Heart right ventricle (tissue), 16 donors: ENCODE measurements at regions not wholly inside any gene's neighbourhood (a gene's known extent, or its start where the extent isn't known, plus 50 kb on each side); places are given as distances from the start of the nearest gene placed in this dataset.

Source experiments
- ATAC-seq, 8 donors: fragments of 200-7000 bp; cut with Tn5 transposase; one replicate each; pipeline ENCODE4 v1.9.1; 2020; ENCODE audit warnings: mild to moderate bottlenecking in 8 of 8, moderate library complexity in 8 of 8, moderate number of reproducible peaks in 1 of 8
- DNase-seq, 2 donors: peaks; one replicate each; pipeline ENCODE4 v3.0.0-alpha.2; 2020
- H3K27ac ChIP-seq, 10 donors: fragments of 200-600 bp; sonication (generic) in 2 of 10; one replicate each; pipeline versions ENCODE4 v1.5.0 to v1.8.0; 2020 to 2022; ENCODE audit warnings: mild to moderate bottlenecking in 3 of 10
- H3K27me3 ChIP-seq, 7 donors: fragments of 200-600 bp; one replicate each; pipeline ENCODE4 v1.8.0; 2021 to 2022; ENCODE audit warnings: mild to moderate bottlenecking in 2 of 7
- H3K36me3 ChIP-seq, 9 donors: fragments of 200-600 bp; sonication (generic) in 1 of 9; one replicate each; pipeline versions ENCODE4 v1.5.0 to v1.8.0; 2020 to 2022; ENCODE audit warnings: mild to moderate bottlenecking in 2 of 9
- H3K4me1 ChIP-seq, 9 donors: fragments of 200-600 bp; sonication (generic) in 1 of 9; one replicate each; pipeline versions ENCODE4 v1.5.0 to v1.8.0; 2020 to 2022; ENCODE audit warnings: mild to moderate bottlenecking in 4 of 9
- H3K4me3 ChIP-seq, 10 donors: fragments of 200-600 bp; sonication (generic) in 2 of 10; one replicate each; pipeline versions ENCODE4 v1.5.0 to v1.8.0; 2020 to 2022; ENCODE audit warnings: mild to moderate bottlenecking in 7 of 10, moderate library complexity in 2 of 10
- H3K9me3 ChIP-seq, 11 donors: fragments of 200-600 bp in 10 of 11; sonication (generic) in 2 of 11; one replicate each; pipeline versions ENCODE4 v1.5.0 to v1.8.0; 2013 to 2022; ENCODE audit warnings: mild to moderate bottlenecking in 2 of 11, control low read depth in 1 of 11, moderate library complexity in 1 of 11
- CTCF ChIP-seq, 9 donors: fragments of 200-600 bp; sonication (generic) in 2 of 9; IDR thresholded peaks; one replicate each; pipeline versions ENCODE4 v1.5.0 to v1.8.0; 2021 to 2022; ENCODE audit warnings: antibody characterized with exemption in 9 of 9, mild to moderate bottlenecking in 5 of 9, moderate library complexity in 1 of 9
- WGBS, 2 donors: extraction: QIAGEN DNeasy Blood & Tissue Kit; methylation state at CpG; one replicate each; pipeline ENCODE4 v1.1.7; 2013; ENCODE audit warnings: inconsistent platforms in 1 of 2; 5-methylcytosine and 5-hydroxymethylcytosine counted together
- intact Hi-C, 10 donors: fragments of 100-400 bp; cut with DNase I; formaldehyde crosslinking; loops; one replicate each; pipeline versions ENCODE4 v1.11.1 to v1.14.2; 2022
- donor health status: Arrhythmogenic right ventricular cardiomyopathy.
- donor health status: ischemic (EF 13 %, LVEDD 7.1; RV severe dilation, severe dysfunction).
- donor health status: healthy with polysubstance abuse.
- donor health status: DM: no; HTN: yes; CAD: no.
- donor health status: DM: no; HTN: no; CAD: no.
- donor health status: ischemic (EF 25% LVEDD 6.9; RV normal size, moderate dysfunction).
- donor health status: ischemic (EF 25% LVEDD 5.7; RV mildly dilated, moderate dysfunction).
- donor health status: healthy.
- donor health status: DM: yes; HTN: yes; CAD: no.
- donor health status: Ischemic cardiomyopathy.
- donor health status: ischemic (EF 35%, LVEDD 5.7; RV mildly dilated, moderate dysfunction).
- donor health status: nonischemic (EF 11% LVEDD 7.7; RV severe dilation, severe dysfunction).
- donor health status: DM: yes; HTN: yes; CAD: no.
- donor health status: PGD.
- donor health status: ischemic (EF 29% LVEDD 5.4; RV normal size, mild dysfunction).
- donor health status: nonischemic (EF 23%, LVEDD 6.1; RV moderate dilation, normal function).

GRCh38 chr6:25193460-25194171 lies 85.6 kb upstream of the CARMIL1 start:
- WGBS, 2 donors: 40 to 42% methylated on average over 6 of the region's 6 CpGs
- peak in 7 of 8 donors; percentile 50 to 81 (median 75) for ATAC-seq
- intact Hi-C loops: loop anchor here in 3 of 10 donors (1.0 to 10.0 kb wide), 3 partner anchors 56 to 59 kb away; no protein-coding TSS in a partner anchor
- no peaks in the 10 kb centered on the region for H3K27me3 ChIP-seq
- H3K4me3 ChIP-seq: peak overlapping the region in 3 of 10 donors; percentile 0 to 15 (median 3)
- no peaks in the 10 kb centered on the region for H3K9me3 ChIP-seq
- DNase-seq: peak in 1 of 2 donors; percentile 56
- no peaks in the 10 kb centered on the region for H3K36me3 ChIP-seq
- peak overlapping the region; percentile 20 to 85 (median 73) for H3K27ac ChIP-seq
- H3K4me1 ChIP-seq: peaks cover 0 to 40% (median 17%) of the 10 kb centered on the region in 9 donors
- no peak for TF ChIP-seq CTCF (IDR thresholded peaks at IDR 0.05)

- no peak for TF ChIP-seq CTCF (IDR thresholded peaks at IDR 0.05)
- DNase-seq: no peak
- intact Hi-C loops: loop anchor here in 2 of 10 donors (5.0 to 10.0 kb wide), 2 partner anchors 57 to 59 kb away; no protein-coding TSS in a partner anchor
- H3K9me3 ChIP-seq: no peaks in the 10 kb centered on the region
- peak overlapping the region in 9 of 10 donors; percentile 34 to 85 (median 72) for H3K27ac ChIP-seq
- WGBS, 2 donors: 75 to 78% methylated on average over 8 of the region's 8 CpGs
- no peak overlapping the region for H3K4me3 ChIP-seq
- peaks cover 0 to 40% (median 17%) of the 10 kb centered on the region in 9 donors for H3K4me1 ChIP-seq
- no peaks in the 10 kb centered on the region for H3K36me3 ChIP-seq
- H3K27me3 ChIP-seq: no peaks in the 10 kb centered on the region
- peak in 7 of 8 donors; percentile 18 to 50 (median 38) for ATAC-seq
Measured at GRCh38 chr6:25194172-25194678, 84.9 kb upstream of the CARMIL1 start.

GRCh38 chr6:25196464-25196863 lies 82.7 kb upstream of the CARMIL1 start:
- WGBS, 2 donors: 88% methylated on average over 2 of the region's 2 CpGs
- peak in 1 of 8 donors; percentile 37 for ATAC-seq

More at GRCh38 chr6:25196464-25196863, 82.7 kb upstream of the CARMIL1 start:
- no peaks in the 10 kb centered on the region for H3K36me3 ChIP-seq
- intact Hi-C loops: loop anchor here in 1 of 10 donors (10.0 kb wide), 1 partner anchor 62 kb away; no protein-coding TSS in a partner anchor
- H3K27me3 ChIP-seq: no peaks in the 10 kb centered on the region
- H3K4me1 ChIP-seq: peaks cover 0 to 36% (median 17%) of the 10 kb centered on the region in 9 donors
- no peaks in the 10 kb centered on the region for H3K9me3 ChIP-seq
- no peak overlapping the region for H3K27ac ChIP-seq
- no peak for DNase-seq
- TF ChIP-seq CTCF (IDR thresholded peaks at IDR 0.05): no peak
- no peak overlapping the region for H3K4me3 ChIP-seq
